Karpas-422 (cell line): ENCODE measurements at regions not wholly inside any gene's neighbourhood (a gene's known extent, or its start where the extent isn't known, plus 50 kb on each side); places are given as distances from the start of the nearest gene placed in this dataset.
"Not testable (repeated sequence)": the region's sequence is repeated elsewhere in the genome, so short reads cannot be mapped to it uniquely, and the experiment has no call there.

Experiments
- DNase-seq: peaks from one replicate; pipeline ENCODE4 v3.0.0-alpha.2; 2015
- H2AFZ ChIP-seq: fragments of 200-600 bp; sonication (generic); 2 replicates; pipeline ENCODE4 v1.6.1; 2014; ENCODE audit warnings: antibody characterized with exemption, low read length, mixed read lengths
- H3K27ac ChIP-seq: fragments of 200-600 bp; sonication (generic); 2 replicates; pipeline ENCODE4 v1.5.1; 2014; ENCODE audit warnings: mild to moderate bottlenecking, low read length, moderate library complexity
- H3K27me3 ChIP-seq: fragments of 200-600 bp; sonication (generic); 2 replicates; pipeline ENCODE4 v1.6.1; 2014; ENCODE audit warnings: low read length, mixed read lengths
- H3K36me3 ChIP-seq: fragments of 200-600 bp; sonication (generic); 2 replicates; pipeline ENCODE4 v1.6.1; 2014; ENCODE audit warnings: low read length, mixed read lengths; ENCODE audit not compliant: insufficient read depth
- H3K4me1 ChIP-seq: fragments of 200-600 bp; sonication (generic); 2 replicates; pipeline ENCODE4 v1.6.1; 2014; ENCODE audit warnings: mild to moderate bottlenecking, low read length, mixed read lengths
- H3K4me2 ChIP-seq: fragments of 200-600 bp; sonication (generic); 2 replicates; pipeline ENCODE4 v1.6.1; 2014; ENCODE audit warnings: low read length, low read depth, mild to moderate bottlenecking; ENCODE audit not compliant: poor library complexity, severe bottlenecking
- H3K4me3 ChIP-seq: fragments of 200-600 bp; sonication (generic); 2 replicates; pipeline ENCODE4 v1.5.1; 2014; ENCODE audit warnings: mild to moderate bottlenecking, antibody characterized with exemption, low read length, mixed read lengths
- H3K79me2 ChIP-seq: fragments of 200-600 bp; sonication (generic); 2 replicates; pipeline ENCODE4 v1.6.1; 2014; ENCODE audit warnings: mild to moderate bottlenecking, low read length, mixed read lengths
- H3K9ac ChIP-seq: fragments of 200-600 bp; sonication (generic); 2 replicates; pipeline ENCODE4 v1.6.0; 2014; ENCODE audit warnings: low read length
- H3K9me2 ChIP-seq: fragments of 200-600 bp; sonication (generic), shearing (Covaris generic); replicated peaks from 2 replicates; pipeline ENCODE4 v1.6.0; 2014; ENCODE audit warnings: mild to moderate bottlenecking, low read length, moderate library complexity; ENCODE audit not compliant: insufficient read depth
- H3K9me3 ChIP-seq: fragments of 300-700, 200-600 bp; sonication (generic); 2 replicates; pipeline ENCODE4 v1.6.1; 2014; ENCODE audit warnings: low read length, mixed read lengths
- H4K20me1 ChIP-seq: fragments of 200-600 bp; sonication (generic); 2 replicates; pipeline ENCODE4 v1.6.1; 2014; ENCODE audit warnings: mild to moderate bottlenecking, antibody characterized with exemption, low read length, low read depth; ENCODE audit not compliant: insufficient read depth

GRCh38 chr17:6373599-6373998 lies 61.3 kb downstream of the AIPL1 start:
- not testable (repeated sequence) for H3K79me2 ChIP-seq, H3K4me3 ChIP-seq, H3K27ac ChIP-seq, H3K27me3 ChIP-seq, H3K9me2 ChIP-seq, H3K4me1 ChIP-seq, H3K9ac ChIP-seq, DNase-seq, H4K20me1 ChIP-seq, H3K36me3 ChIP-seq, H3K4me2 ChIP-seq, H2AFZ ChIP-seq, H3K9me3 ChIP-seq

- Histone ChIP-seq H3K4me1 (no peaks in the 10 kb centered on the region), H3K79me2 (no peaks in the 10 kb centered on the region), H3K9me2 (no peaks in the 10 kb centered on the region), H3K4me3 (no peak overlapping the region), H3K9me3 (no peaks in the 10 kb centered on the region), H3K36me3 (no peaks in the 10 kb centered on the region), H3K27ac (no peak overlapping the region), H2AFZ (no peak overlapping the region), H3K27me3 (no peaks in the 10 kb centered on the region), H4K20me1 (no peaks in the 10 kb centered on the region), H3K4me2 (no peak overlapping the region), H3K9ac (no peak overlapping the region)
- no peak for DNase-seq
Measured at GRCh38 chr17:6366221-6366666, 68.7 kb downstream of the AIPL1 start.

GRCh38 chr17:6365200-6365943 lies 69.5 kb downstream of the AIPL1 start:
- Histone ChIP-seq H3K9ac (no peak overlapping the region), H3K79me2 (no peaks in the 10 kb centered on the region), H3K9me2 (no peaks in the 10 kb centered on the region), H4K20me1 (no peaks in the 10 kb centered on the region), H3K4me3 (no peak overlapping the region), H3K9me3 (no peaks in the 10 kb centered on the region), H3K36me3 (no peaks in the 10 kb centered on the region), H3K4me2 (no peak overlapping the region), H3K4me1 (no peaks in the 10 kb centered on the region), H3K27me3 (no peaks in the 10 kb centered on the region), H2AFZ (no peak overlapping the region), H3K27ac (no peak overlapping the region)
- no peak for DNase-seq

- Histone ChIP-seq H3K36me3 (no peaks in the 10 kb centered on the region), H4K20me1 (no peaks in the 10 kb centered on the region), H3K4me2 (no peak overlapping the region), H3K79me2 (no peaks in the 10 kb centered on the region), H3K27ac (no peak overlapping the region), H2AFZ (no peak overlapping the region), H3K27me3 (no peaks in the 10 kb centered on the region), H3K4me3 (no peak overlapping the region), H3K9me3 (no peaks in the 10 kb centered on the region), H3K9me2 (no peaks in the 10 kb centered on the region), H3K9ac (no peak overlapping the region), H3K4me1 (no peaks in the 10 kb centered on the region)
- DNase-seq = peak; percentile 73
Measured at GRCh38 chr17:6361733-6362132, 73.2 kb downstream of the AIPL1 start.

- H3K27ac ChIP-seq = no peak overlapping the region
- no peak overlapping the region for H3K4me3 ChIP-seq
- H3K4me1 ChIP-seq = no peaks in the 10 kb centered on the region
- no peaks in the 10 kb centered on the region for H3K27me3 ChIP-seq
- H4K20me1 ChIP-seq = no peaks in the 10 kb centered on the region
- H3K9ac ChIP-seq = no peak overlapping the region
- H3K9me2 ChIP-seq = no peaks in the 10 kb centered on the region
- no peak overlapping the region for H3K4me2 ChIP-seq
- H3K79me2 ChIP-seq = no peaks in the 10 kb centered on the region
- no peak for DNase-seq
- no peak overlapping the region for H2AFZ ChIP-seq
- H3K36me3 ChIP-seq = no peaks in the 10 kb centered on the region
- no peaks in the 10 kb centered on the region for H3K9me3 ChIP-seq
Measured at GRCh38 chr17:6358131-6358530, 76.8 kb downstream of the AIPL1 start.

- DNase-seq = no peak
- Histone ChIP-seq H3K4me3 (no peak overlapping the region), H3K27me3 (no peaks in the 10 kb centered on the region), H3K9me2 (no peaks in the 10 kb centered on the region), H3K79me2 (no peaks in the 10 kb centered on the region), H3K9ac (no peak overlapping the region), H3K4me2 (no peak overlapping the region), H3K4me1 (no peaks in the 10 kb centered on the region), H4K20me1 (no peaks in the 10 kb centered on the region), H3K9me3 (no peaks in the 10 kb centered on the region), H2AFZ (no peak overlapping the region), H3K36me3 (no peaks in the 10 kb centered on the region), H3K27ac (no peak overlapping the region)
Measured at GRCh38 chr17:6356562-6356961, 78.4 kb downstream of the AIPL1 start.

- H3K9me3 ChIP-seq = no peaks in the 10 kb centered on the region
- H3K4me1 ChIP-seq = no peaks in the 10 kb centered on the region
- no peak overlapping the region for H3K27ac ChIP-seq
- no peak for DNase-seq
- H3K4me3 ChIP-seq = no peak overlapping the region
- no peaks in the 10 kb centered on the region for H3K36me3 ChIP-seq
- no peak overlapping the region for H2AFZ ChIP-seq
- H3K9ac ChIP-seq = no peak overlapping the region
- H3K4me2 ChIP-seq = no peak overlapping the region
- H3K27me3 ChIP-seq = no peaks in the 10 kb centered on the region
- no peaks in the 10 kb centered on the region for H3K9me2 ChIP-seq
- no peaks in the 10 kb centered on the region for H3K79me2 ChIP-seq
- H4K20me1 ChIP-seq = no peaks in the 10 kb centered on the region
Measured at GRCh38 chr17:6355196-6355595, 79.7 kb downstream of the AIPL1 start.

- no peaks in the 10 kb centered on the region for H3K9me2 ChIP-seq
- no peaks in the 10 kb centered on the region for H4K20me1 ChIP-seq
- H3K79me2 ChIP-seq = no peaks in the 10 kb centered on the region
- H3K4me2 ChIP-seq = no peak overlapping the region
- no peaks in the 10 kb centered on the region for H3K9me3 ChIP-seq
- no peaks in the 10 kb centered on the region for H3K36me3 ChIP-seq
- H3K9ac ChIP-seq = no peak overlapping the region
- no peak overlapping the region for H3K4me3 ChIP-seq
- no peak overlapping the region for H3K27ac ChIP-seq
- no peak overlapping the region for H2AFZ ChIP-seq
- no peaks in the 10 kb centered on the region for H3K4me1 ChIP-seq
- H3K27me3 ChIP-seq = no peaks in the 10 kb centered on the region
- no peak for DNase-seq
Measured at GRCh38 chr17:6352801-6353560, 81.9 kb downstream of the AIPL1 start.
